ENCODE measurements at regions not wholly inside any gene's neighbourhood (a gene's known extent, or its start where the extent isn't known, plus 50 kb on each side); places are given as distances from the start of the nearest gene placed in this dataset.
"Not testable (repeated sequence)": the region's sequence is repeated elsewhere in the genome, so short reads cannot be mapped to it uniquely, and the experiment has no call there.

DNA sequence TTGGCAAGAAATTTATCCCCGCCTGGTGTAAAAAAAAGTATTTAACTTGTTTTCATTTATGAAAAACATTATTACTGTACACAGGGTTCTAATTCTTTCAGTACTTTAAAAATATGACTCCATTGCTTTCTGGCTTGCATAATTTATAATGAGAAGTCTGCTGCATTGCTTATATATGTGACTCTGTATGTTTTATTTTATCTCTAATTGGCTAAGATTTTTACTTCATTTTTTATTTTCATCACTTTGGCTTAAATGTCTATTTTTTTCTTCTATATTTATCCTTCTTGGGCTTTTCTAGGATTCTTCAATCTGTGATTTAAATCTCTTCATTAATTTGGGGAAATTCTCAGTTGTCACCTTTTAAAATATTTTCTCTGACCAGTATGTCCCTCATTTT, 636.6 kb upstream of the NR2F2 start:
- no peak overlapping the region for H3K9ac ChIP-seq (ENCODE audit: low read depth, low read length)
- H3K36me3 ChIP-seq (ENCODE audit: insufficient read depth, low read length) = no peaks in the 10 kb centered on the region
- no peaks in the 10 kb centered on the region for H3K27me3 ChIP-seq (ENCODE audit: control insufficient read depth, insufficient read depth, low read length)
- H3K4me3 ChIP-seq (ENCODE audit: low read length) = no peak overlapping the region
- no peak overlapping the region for H3K4me2 ChIP-seq (ENCODE audit: low read length)
- peaks cover 8% of the 10 kb centered on the region for H3K9me3 ChIP-seq (replicated peaks; ENCODE audit: low read length)
- H3K4me1 ChIP-seq (ENCODE audit: control insufficient read depth, insufficient read depth, low read length) = no peaks in the 10 kb centered on the region

DNA sequence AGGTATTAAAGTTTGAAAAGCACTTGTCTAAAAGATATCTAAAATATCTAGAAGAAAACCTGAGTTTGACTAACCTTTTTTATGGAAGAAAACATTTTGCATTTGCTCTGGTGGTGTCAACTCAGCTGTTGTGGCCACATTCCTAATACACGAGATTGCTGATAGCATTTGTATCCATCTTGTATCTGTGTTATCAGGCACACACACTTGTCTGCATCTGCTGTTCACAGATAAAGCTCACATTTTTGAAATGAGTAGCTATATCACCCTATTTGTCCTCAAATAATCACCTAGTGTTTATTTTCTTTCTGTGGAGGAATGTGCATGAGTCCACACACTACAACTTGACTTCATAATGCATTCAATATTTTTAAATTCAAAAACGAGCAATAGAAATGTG, 632.3 kb upstream of the NR2F2 start:
- no peaks in the 10 kb centered on the region for H3K4me1 ChIP-seq (ENCODE audit: control insufficient read depth, insufficient read depth, low read length)
- no peaks in the 10 kb centered on the region for H3K27me3 ChIP-seq (ENCODE audit: control insufficient read depth, insufficient read depth, low read length)
- no peaks in the 10 kb centered on the region for H3K36me3 ChIP-seq (ENCODE audit: insufficient read depth, low read length)
- no peak overlapping the region for H3K4me2 ChIP-seq (ENCODE audit: low read length)
- H3K9me3 ChIP-seq (replicated peaks; ENCODE audit: low read length) = peaks cover 17% of the 10 kb centered on the region
- no peak overlapping the region for H3K9ac ChIP-seq (ENCODE audit: low read depth, low read length)
- H3K4me3 ChIP-seq (ENCODE audit: low read length) = no peak overlapping the region

- Histone ChIP-seq H3K4me1 (ENCODE audit: control insufficient read depth, insufficient read depth, low read length) (no peaks in the 10 kb centered on the region), H3K4me2 (ENCODE audit: low read length) (no peak overlapping the region), H3K4me3 (ENCODE audit: low read length) (no peak overlapping the region), H3K9ac (ENCODE audit: low read depth, low read length) (no peak overlapping the region), H3K36me3 (ENCODE audit: insufficient read depth, low read length) (no peaks in the 10 kb centered on the region), H3K9me3 (replicated peaks; ENCODE audit: low read length) (peaks cover 15% of the 10 kb centered on the region), H3K27me3 (ENCODE audit: control insufficient read depth, insufficient read depth, low read length) (no peaks in the 10 kb centered on the region)
Measured at GRCh38 chr15:95698951-95699350, 631.5 kb upstream of the NR2F2 start.

DNA sequence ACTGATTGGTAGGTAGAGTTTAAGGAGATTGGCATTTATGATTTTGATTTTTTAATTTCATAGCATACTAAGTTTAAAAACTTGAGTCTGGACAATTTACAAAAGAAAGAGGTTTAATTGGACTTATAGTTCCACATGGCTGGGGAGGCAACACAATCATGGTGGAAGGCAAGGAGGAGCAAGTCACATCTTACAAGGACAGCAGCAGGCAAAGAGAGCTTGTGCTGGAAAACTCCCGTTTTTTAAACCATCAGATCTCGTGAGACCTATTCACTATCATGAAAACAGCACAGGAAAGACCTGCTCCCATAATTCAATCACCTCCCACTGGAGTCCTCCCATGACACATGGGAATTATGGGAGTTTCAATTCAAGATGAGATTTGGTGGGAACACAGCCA, 630.9 kb upstream of the NR2F2 start:
- H3K4me3 ChIP-seq (ENCODE audit: low read length) = no peak overlapping the region
- H3K27me3 ChIP-seq (ENCODE audit: control insufficient read depth, insufficient read depth, low read length) = no peaks in the 10 kb centered on the region
- H3K9ac ChIP-seq (ENCODE audit: low read depth, low read length) = no peak overlapping the region
- peaks cover 15% of the 10 kb centered on the region for H3K9me3 ChIP-seq (replicated peaks; ENCODE audit: low read length)
- no peaks in the 10 kb centered on the region for H3K4me1 ChIP-seq (ENCODE audit: control insufficient read depth, insufficient read depth, low read length)
- H3K4me2 ChIP-seq (ENCODE audit: low read length) = no peak overlapping the region
- no peaks in the 10 kb centered on the region for H3K36me3 ChIP-seq (ENCODE audit: insufficient read depth, low read length)

- not testable (repeated sequence) for H3K9ac ChIP-seq (ENCODE audit: low read depth, low read length); H3K4me2 ChIP-seq (ENCODE audit: low read length)
Measured at GRCh38 chr15:95700692-95701091, 629.8 kb upstream of the NR2F2 start.

DNA sequence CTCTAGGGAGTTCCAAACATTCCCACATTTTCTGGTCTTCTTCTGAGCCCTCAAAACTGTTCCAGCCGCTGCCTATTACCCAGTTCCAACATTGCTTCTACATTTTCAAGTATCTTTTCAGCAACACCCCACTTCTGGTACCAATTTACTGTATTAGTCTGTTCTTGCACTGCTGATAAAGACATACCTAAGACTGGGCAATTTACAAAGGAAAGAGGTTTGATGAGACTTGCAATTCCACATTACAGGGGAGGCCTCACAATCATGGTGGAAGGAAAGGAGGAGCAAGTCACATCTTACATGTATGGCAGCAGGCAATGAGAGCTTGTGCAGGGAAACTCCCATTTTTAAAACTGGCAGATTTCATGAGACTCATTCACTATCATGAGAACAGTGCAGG, 629.1 kb upstream of the NR2F2 start:
- Histone ChIP-seq H3K9ac (ENCODE audit: low read depth, low read length) (no peak overlapping the region), H3K4me2 (ENCODE audit: low read length) (no peak overlapping the region), H3K4me3 (ENCODE audit: low read length) (no peak overlapping the region), H3K4me1 (ENCODE audit: control insufficient read depth, insufficient read depth, low read length) (no peaks in the 10 kb centered on the region), H3K9me3 (replicated peaks; ENCODE audit: low read length) (peaks cover 10% of the 10 kb centered on the region), H3K36me3 (ENCODE audit: insufficient read depth, low read length) (no peaks in the 10 kb centered on the region), H3K27me3 (ENCODE audit: control insufficient read depth, insufficient read depth, low read length) (no peaks in the 10 kb centered on the region)

More at GRCh38 chr15:95700692-95701091, 629.8 kb upstream of the NR2F2 start:
- not testable (repeated sequence) for H3K36me3 ChIP-seq (ENCODE audit: insufficient read depth, low read length); H3K27me3 ChIP-seq (ENCODE audit: control insufficient read depth, insufficient read depth, low read length); H3K4me3 ChIP-seq (ENCODE audit: low read length); H3K4me1 ChIP-seq (ENCODE audit: control insufficient read depth, insufficient read depth, low read length)
- peaks cover 10% of the 10 kb centered on the region for H3K9me3 ChIP-seq (replicated peaks; ENCODE audit: low read length)

DNA sequence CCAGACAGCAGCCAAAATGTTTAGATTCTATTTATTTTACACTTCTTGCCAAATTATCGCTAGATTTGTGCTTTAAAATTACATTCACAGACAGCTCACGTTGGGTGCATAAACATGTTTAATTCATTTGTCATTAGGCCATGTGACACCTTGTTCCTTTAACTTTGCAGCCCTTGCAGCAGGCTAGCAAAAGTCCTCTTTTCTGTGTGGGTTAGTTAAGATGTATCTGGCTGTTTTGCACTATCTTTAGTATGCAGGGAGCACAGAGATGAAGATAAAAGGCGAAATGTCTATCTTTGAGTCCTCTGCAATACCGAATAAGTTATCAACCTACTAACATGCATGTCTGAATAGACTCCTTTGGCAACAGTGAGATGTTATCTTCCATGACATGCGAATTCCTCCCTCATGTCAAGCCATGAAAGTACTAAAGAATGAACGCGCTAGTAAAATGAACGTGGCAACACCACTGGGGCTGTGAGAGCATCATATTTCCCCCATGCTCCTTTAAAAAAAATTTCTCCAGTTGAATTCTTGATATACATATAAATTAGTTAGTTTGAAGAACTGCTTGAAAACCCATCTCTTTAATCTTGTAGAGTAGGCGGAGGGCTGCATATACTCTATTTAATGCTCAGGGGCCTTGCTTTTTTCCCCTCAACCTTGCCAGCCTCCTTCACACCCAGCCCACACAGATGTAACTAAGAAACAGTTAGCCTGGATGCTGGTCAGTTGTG, 620.4 kb upstream of the NR2F2 start:
- Histone ChIP-seq H3K36me3 (ENCODE audit: insufficient read depth, low read length) (no peaks in the 10 kb centered on the region), H3K9ac (ENCODE audit: low read depth, low read length) (no peak overlapping the region), H3K27me3 (ENCODE audit: control insufficient read depth, insufficient read depth, low read length) (no peaks in the 10 kb centered on the region), H3K4me2 (ENCODE audit: low read length) (no peak overlapping the region), H3K4me3 (ENCODE audit: low read length) (no peak overlapping the region), H3K9me3 (replicated peaks; ENCODE audit: low read length) (no peaks in the 10 kb centered on the region), H3K4me1 (ENCODE audit: control insufficient read depth, insufficient read depth, low read length) (peaks cover 7% of the 10 kb centered on the region)

GRCh38 chr15:95712785-95713184, 617.7 kb upstream of the NR2F2 start:
- peaks cover 7% of the 10 kb centered on the region for H3K4me1 ChIP-seq (ENCODE audit: control insufficient read depth, insufficient read depth, low read length)
- peak overlapping the region; percentile 29 for H3K4me2 ChIP-seq (ENCODE audit: low read length)
- no peaks in the 10 kb centered on the region for H3K9me3 ChIP-seq (replicated peaks; ENCODE audit: low read length)
- H3K36me3 ChIP-seq (ENCODE audit: insufficient read depth, low read length) = no peaks in the 10 kb centered on the region
- no peak overlapping the region for H3K9ac ChIP-seq (ENCODE audit: low read depth, low read length)
- no peak overlapping the region for H3K4me3 ChIP-seq (ENCODE audit: low read length)
- no peaks in the 10 kb centered on the region for H3K27me3 ChIP-seq (ENCODE audit: control insufficient read depth, insufficient read depth, low read length)

GRCh38 chr15:95713324-95713723, 617.2 kb upstream of the NR2F2 start:
- H3K4me3 ChIP-seq (ENCODE audit: low read length) = no peak overlapping the region
- H3K4me1 ChIP-seq (ENCODE audit: control insufficient read depth, insufficient read depth, low read length) = peaks cover 7% of the 10 kb centered on the region
- H3K36me3 ChIP-seq (ENCODE audit: insufficient read depth, low read length) = no peaks in the 10 kb centered on the region
- no peaks in the 10 kb centered on the region for H3K27me3 ChIP-seq (ENCODE audit: control insufficient read depth, insufficient read depth, low read length)
- H3K4me2 ChIP-seq (ENCODE audit: low read length) = no peak overlapping the region
- H3K9ac ChIP-seq (ENCODE audit: low read depth, low read length) = no peak overlapping the region
- H3K9me3 ChIP-seq (replicated peaks; ENCODE audit: low read length) = no peaks in the 10 kb centered on the region

GRCh38 chr15:95715116-95715903, 615.2 kb upstream of the NR2F2 start:
- H3K36me3 ChIP-seq (ENCODE audit: insufficient read depth, low read length) = no peaks in the 10 kb centered on the region
- H3K9ac ChIP-seq (ENCODE audit: low read depth, low read length) = no peak overlapping the region
- H3K4me3 ChIP-seq (ENCODE audit: low read length) = no peak overlapping the region
- peaks cover 7% of the 10 kb centered on the region for H3K4me1 ChIP-seq (ENCODE audit: control insufficient read depth, insufficient read depth, low read length)
- no peaks in the 10 kb centered on the region for H3K9me3 ChIP-seq (replicated peaks; ENCODE audit: low read length)
- H3K27me3 ChIP-seq (ENCODE audit: control insufficient read depth, insufficient read depth, low read length) = no peaks in the 10 kb centered on the region
- no peak overlapping the region for H3K4me2 ChIP-seq (ENCODE audit: low read length)

- Histone ChIP-seq H3K4me2 (ENCODE audit: low read length) (no peak overlapping the region), H3K36me3 (ENCODE audit: insufficient read depth, low read length) (no peaks in the 10 kb centered on the region), H3K27me3 (ENCODE audit: control insufficient read depth, insufficient read depth, low read length) (no peaks in the 10 kb centered on the region), H3K9ac (ENCODE audit: low read depth, low read length) (no peak overlapping the region), H3K4me1 (ENCODE audit: control insufficient read depth, insufficient read depth, low read length) (peaks cover 7% of the 10 kb centered on the region), H3K9me3 (replicated peaks; ENCODE audit: low read length) (no peaks in the 10 kb centered on the region), H3K4me3 (ENCODE audit: low read length) (no peak overlapping the region)
Measured at GRCh38 chr15:95715906-95716656, 614.4 kb upstream of the NR2F2 start.
